LNCaP clone FGC (cell line): ENCODE measurements at regions not wholly inside any gene's neighbourhood (a gene's known extent, or its start where the extent isn't known, plus 50 kb on each side); places are given as distances from the start of the nearest gene placed in this dataset.

Experiments used
- DNase-seq: peaks from one replicate; pipeline ENCODE4 v3.0.0-alpha.2; 2011; ENCODE audit warnings: low read depth
- H3K4me3 ChIP-seq: 2 replicates; pipeline ENCODE4 v1.5.1; 2011; ENCODE audit warnings: mild to moderate bottlenecking, low read depth, low read length, control low read depth
- CTCF ChIP-seq: IDR thresholded peaks from 2 replicates; pipeline ENCODE4 v1.5.1; 2012; ENCODE audit warnings: mild to moderate bottlenecking; ENCODE audit not compliant: control insufficient read depth, insufficient read depth; ENCODE audit errors: extremely low read depth

DNA sequence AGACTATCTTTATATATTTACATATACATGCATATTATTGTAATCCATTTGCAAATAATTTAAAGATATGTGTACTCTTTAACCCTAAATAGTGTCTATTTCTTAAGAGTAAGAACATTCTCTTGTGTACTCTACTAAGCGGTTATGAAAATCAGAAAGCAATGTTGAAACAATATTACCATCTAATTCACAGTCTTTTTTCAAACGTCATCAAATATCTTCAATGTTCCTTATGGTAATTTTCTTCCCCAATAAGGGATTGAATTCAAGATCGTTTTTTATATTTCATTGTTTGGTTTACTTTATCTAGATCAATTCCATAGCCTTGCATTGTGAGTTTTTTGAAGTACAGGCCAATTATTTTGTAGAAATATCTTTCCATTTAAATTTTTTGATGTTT is 1647.4 kb upstream of the PRR20A start:
- no peak overlapping the region for H3K4me3 ChIP-seq
- TF ChIP-seq CTCF: no peak
- DNase-seq: no peak

GRCh38 chr13:55497486-55497885 is 1643.2 kb upstream of the PRR20A start:
- no peak for TF ChIP-seq CTCF
- H3K4me3 ChIP-seq: no peak overlapping the region
- DNase-seq: no peak

GRCh38 chr13:55500694-55501093 is 1640.0 kb upstream of the PRR20A start:
- no peak for DNase-seq
- H3K4me3 ChIP-seq: no peak overlapping the region
- no peak for TF ChIP-seq CTCF

GRCh38 chr13:55516610-55517009 is 1624.1 kb upstream of the PRR20A start:
- TF ChIP-seq CTCF: no peak
- no peak overlapping the region for H3K4me3 ChIP-seq
- DNase-seq: no peak

- TF ChIP-seq CTCF: peak; percentile 37
- DNase-seq: no peak
- H3K4me3 ChIP-seq: no peak overlapping the region
These were observed 1623.4 kb upstream of the PRR20A start for GRCh38 chr13:55517312-55517711.

- no peak for TF ChIP-seq CTCF
- DNase-seq: no peak
- H3K4me3 ChIP-seq: no peak overlapping the region
These were observed 1612.3 kb upstream of the PRR20A start for GRCh38 chr13:55528434-55528833.

DNA sequence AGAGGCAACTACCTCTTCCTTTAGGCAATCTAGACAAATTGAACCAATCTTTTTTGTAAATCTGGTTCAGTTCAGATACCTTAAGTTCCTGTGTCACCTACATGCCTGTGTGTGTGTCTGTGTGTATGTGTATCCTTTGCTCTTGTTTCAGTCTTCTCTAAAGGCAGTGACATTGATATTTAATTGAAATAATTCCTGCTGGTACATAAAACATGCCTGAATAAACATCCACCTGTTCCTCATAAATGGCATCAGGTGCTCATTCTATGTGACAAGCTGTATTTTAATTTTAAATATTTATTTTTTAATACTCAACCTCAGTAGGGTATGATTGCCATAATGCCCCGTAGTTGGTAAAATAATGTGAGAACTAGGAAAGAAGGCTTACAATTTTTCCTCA is 1606.4 kb upstream of the PRR20A start:
- no peak overlapping the region for H3K4me3 ChIP-seq
- TF ChIP-seq CTCF: no peak
- no peak for DNase-seq
